A673 (cell line): ENCODE measurements at regions not wholly inside any gene's neighbourhood (a gene's known extent, or its start where the extent isn't known, plus 50 kb on each side); places are given as distances from the start of the nearest gene placed in this dataset.

Experiments used
- BruUV-seq: library from RNA; stranded (reverse); fragments of 400-500 nt; replicated peaks from 2 replicates; lab custom pipeline; 2021; lab: Mats Ljungman, UMichigan
- CTCF ChIA-PET: fragments of 300-600 bp; sonication (Branson Sonifier 250); formaldehyde crosslinking; loops from one replicate; lab custom pipeline; 2022; ENCODE audit warnings: antibody characterized with exemption; lab: Charles Lee
- POLR2A ChIA-PET: fragments of 300-600 bp; sonication (Branson Sonifier 250); formaldehyde crosslinking; loops from one replicate; lab custom pipeline; 2022; ENCODE audit warnings: antibody characterized with exemption; ENCODE audit not compliant: low non-redundant PET; lab: Charles Lee
- DNase-seq: peaks from one replicate; pipeline ENCODE4 v3.0.0-alpha.2; 2015; ENCODE audit warnings: low spot score
- H3K27ac ChIP-seq: fragments of 200-600 bp; sonication (generic); 2 replicates; pipeline ENCODE4 v1.5.1; 2016; ENCODE audit warnings: mixed run types, low read depth, mild to moderate bottlenecking, mixed read lengths, antibody characterized with exemption, low read length; ENCODE audit not compliant: poor library complexity, severe bottlenecking
- H3K27me3 ChIP-seq: fragments of 200-600 bp; sonication (generic); replicated peaks from 2 replicates; pipeline ENCODE4 v1.6.1; 2017; ENCODE audit warnings: mixed run types, low read depth, mild to moderate bottlenecking, mixed read lengths, antibody characterized with exemption, low read length; ENCODE audit not compliant: insufficient read depth, poor library complexity
- H3K36me3 ChIP-seq: fragments of 200-600 bp; sonication (generic); 2 replicates; pipeline ENCODE4 v1.6.1; 2016; ENCODE audit warnings: mixed run types, mild to moderate bottlenecking, mixed read lengths, antibody characterized with exemption, low read length; ENCODE audit not compliant: insufficient read depth, poor library complexity, severe bottlenecking
- H3K4me1 ChIP-seq: fragments of 200-600 bp; sonication (generic); 2 replicates; pipeline ENCODE4 v1.6.1; 2017; ENCODE audit warnings: mixed run types, mild to moderate bottlenecking, mixed read lengths, antibody characterized with exemption, low read length; ENCODE audit not compliant: insufficient read depth, poor library complexity, severe bottlenecking
- H3K4me3 ChIP-seq: fragments of 200-600 bp; sonication (generic); 2 replicates; pipeline ENCODE4 v1.5.1; 2016; ENCODE audit warnings: low read depth, mixed run types, mild to moderate bottlenecking, mixed read lengths, low read length; ENCODE audit not compliant: poor library complexity, severe bottlenecking
- H3K9me3 ChIP-seq: fragments of 200-600 bp; sonication (generic); 2 replicates; pipeline ENCODE4 v1.6.1; 2016; ENCODE audit warnings: mixed run types, low read depth, mild to moderate bottlenecking, mixed read lengths, antibody characterized with exemption, low read length; ENCODE audit not compliant: poor library complexity, severe bottlenecking
- EZH2 ChIP-seq: fragments of 200-600 bp; sonication (generic); IDR thresholded peaks from 2 replicates; pipeline ENCODE4 v1.6.1; 2017; ENCODE audit warnings: borderline replicate concordance, low read depth, mild to moderate bottlenecking, mixed read lengths, antibody characterized with exemption, low read length; ENCODE audit not compliant: poor library complexity, severe bottlenecking
- intact Hi-C: fragments of 100-400 bp; cut with micrococcal nuclease; formaldehyde crosslinking; loops from one replicate; pipeline ENCODE4 v1.10.0; 2022; ENCODE audit not compliant: unreplicated experiment
- TF ChIP-seq, protein P1 (sequence below): fragments of 300-800, 200-600 bp; sonication (generic); conservative IDR thresholded peaks from 2 replicates; pipeline ENCODE4 v1.5.1; 2017; ENCODE audit warnings: low read depth, mild to moderate bottlenecking, antibody characterized with exemption, low read length, moderate library complexity, mixed read lengths

DNA sequence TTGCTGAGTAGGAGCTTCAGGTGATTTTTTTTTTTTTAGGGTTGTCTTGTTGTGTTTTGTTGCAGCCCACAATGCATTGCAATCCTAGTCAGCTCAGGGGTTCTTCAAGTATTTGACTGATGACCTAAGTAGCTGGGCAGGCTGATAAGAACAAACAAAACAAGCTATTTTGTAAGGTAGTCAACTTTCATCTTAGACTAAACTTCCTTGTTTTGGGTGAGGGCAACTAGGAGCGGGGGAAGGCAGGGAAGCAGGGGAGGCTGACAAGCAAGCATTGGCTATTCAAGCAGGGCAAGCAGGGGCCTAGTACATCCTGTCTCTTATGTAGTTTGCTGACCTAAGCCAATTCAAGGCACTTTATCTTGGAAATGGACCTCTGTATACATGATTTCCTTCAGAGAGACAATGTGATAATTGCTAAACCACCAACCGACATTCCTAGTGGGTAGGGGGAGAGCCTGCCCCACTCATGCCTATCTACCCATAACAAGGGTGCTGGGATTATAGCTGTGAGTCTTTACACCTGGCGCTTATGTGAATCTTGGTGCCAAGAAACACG lies 163.3 kb upstream of the PRKCQ start:
- H3K4me3 ChIP-seq: no peak overlapping the region
- peaks cover 49% of the 10 kb centered on the region for H3K4me1 ChIP-seq
- no peak overlapping the region for H3K27ac ChIP-seq
- H3K36me3 ChIP-seq: no peaks in the 10 kb centered on the region
- no peak for DNase-seq
- H3K27me3 ChIP-seq: no peaks in the 10 kb centered on the region
- TF ChIP-seq EZH2: no peak
- TF ChIP-seq, protein P1, sequence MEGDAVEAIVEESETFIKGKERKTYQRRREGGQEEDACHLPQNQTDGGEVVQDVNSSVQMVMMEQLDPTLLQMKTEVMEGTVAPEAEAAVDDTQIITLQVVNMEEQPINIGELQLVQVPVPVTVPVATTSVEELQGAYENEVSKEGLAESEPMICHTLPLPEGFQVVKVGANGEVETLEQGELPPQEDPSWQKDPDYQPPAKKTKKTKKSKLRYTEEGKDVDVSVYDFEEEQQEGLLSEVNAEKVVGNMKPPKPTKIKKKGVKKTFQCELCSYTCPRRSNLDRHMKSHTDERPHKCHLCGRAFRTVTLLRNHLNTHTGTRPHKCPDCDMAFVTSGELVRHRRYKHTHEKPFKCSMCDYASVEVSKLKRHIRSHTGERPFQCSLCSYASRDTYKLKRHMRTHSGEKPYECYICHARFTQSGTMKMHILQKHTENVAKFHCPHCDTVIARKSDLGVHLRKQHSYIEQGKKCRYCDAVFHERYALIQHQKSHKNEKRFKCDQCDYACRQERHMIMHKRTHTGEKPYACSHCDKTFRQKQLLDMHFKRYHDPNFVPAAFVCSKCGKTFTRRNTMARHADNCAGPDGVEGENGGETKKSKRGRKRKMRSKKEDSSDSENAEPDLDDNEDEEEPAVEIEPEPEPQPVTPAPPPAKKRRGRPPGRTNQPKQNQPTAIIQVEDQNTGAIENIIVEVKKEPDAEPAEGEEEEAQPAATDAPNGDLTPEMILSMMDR: no peak
- POLR2A ChIA-PET: no interaction called here
- intact Hi-C loops: loop anchor here (10.0 kb wide), 1 partner anchor 171 kb away; no protein-coding TSS in a partner anchor
- H3K9me3 ChIP-seq: no peaks in the 10 kb centered on the region
- CTCF ChIA-PET: no interaction called here
- BruUV-seq: no TSS peak

DNA sequence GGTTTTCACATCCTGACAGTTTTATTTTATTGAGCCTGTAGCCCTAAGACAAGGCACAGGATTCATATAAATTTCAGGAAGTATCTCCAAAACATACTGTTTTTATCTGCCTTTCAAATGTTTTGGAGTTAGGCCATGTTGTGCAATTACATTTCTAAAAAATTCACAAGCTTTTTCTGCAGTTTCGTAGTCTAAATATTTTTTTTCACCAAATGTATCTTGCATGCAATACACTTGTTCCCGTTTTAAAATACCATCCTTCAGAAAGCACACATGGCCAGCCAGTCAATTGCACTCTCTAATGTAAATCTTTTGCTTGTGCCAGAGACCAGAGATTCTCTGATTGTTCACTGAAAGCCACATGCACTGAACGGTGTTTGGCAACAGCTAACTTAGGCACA lies 161.5 kb upstream of the PRKCQ start:
- H3K9me3 ChIP-seq: no peaks in the 10 kb centered on the region
- H3K4me3 ChIP-seq: no peak overlapping the region
- CTCF ChIA-PET: no interaction called here
- no peaks in the 10 kb centered on the region for H3K27me3 ChIP-seq
- no peak for DNase-seq
- POLR2A ChIA-PET: no interaction called here
- H3K4me1 ChIP-seq: peaks cover 56% of the 10 kb centered on the region
- intact Hi-C loops: loop anchor here (10.0 kb wide), 1 partner anchor 173 kb away; no protein-coding TSS in a partner anchor
- H3K27ac ChIP-seq: peak overlapping the region; percentile 39
- TF ChIP-seq, protein P1: no peak
- no peak for TF ChIP-seq EZH2
- no TSS peak for BruUV-seq
- H3K36me3 ChIP-seq: no peaks in the 10 kb centered on the region

DNA sequence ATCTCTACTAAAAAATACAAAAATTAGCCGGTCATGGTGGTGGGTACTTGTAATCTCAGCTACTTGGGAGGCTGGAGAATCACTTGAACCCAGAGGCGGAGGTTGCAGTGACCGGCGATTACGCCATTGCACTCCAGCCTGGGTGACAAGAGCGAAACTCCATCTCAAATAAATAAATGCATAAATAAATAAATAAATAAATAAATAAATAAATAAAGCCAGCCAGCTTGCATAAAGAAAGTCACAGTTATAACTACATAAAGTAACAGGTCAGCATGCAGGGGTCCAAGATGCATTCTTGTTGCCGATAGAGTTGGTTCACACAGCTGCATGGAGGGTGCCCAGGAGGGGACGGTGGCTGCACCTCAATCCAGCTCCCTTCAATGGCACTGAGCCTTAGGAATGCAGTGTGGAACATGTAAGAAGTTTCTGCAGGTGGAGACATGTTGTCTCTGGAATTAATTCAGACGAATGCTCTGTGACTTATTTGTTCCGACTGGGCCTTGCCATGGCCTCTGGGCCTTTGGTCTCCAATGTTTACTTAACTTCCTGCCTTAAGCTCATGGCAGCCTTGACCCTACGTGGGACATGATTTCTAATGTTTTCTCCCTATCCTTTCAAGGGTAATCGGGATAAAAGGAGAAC lies 159.6 kb upstream of the PRKCQ start:
- Histone ChIP-seq H3K27ac (peak overlapping the region; percentile 45), H3K27me3 (no peaks in the 10 kb centered on the region), H3K4me3 (no peak overlapping the region), H3K9me3 (no peaks in the 10 kb centered on the region), H3K4me1 (peaks cover 56% of the 10 kb centered on the region), H3K36me3 (no peaks in the 10 kb centered on the region)
- TF ChIP-seq, protein P1: no peak
- ChIA-PET CTCF (no interaction called here), POLR2A (no interaction called here)
- no TSS peak for BruUV-seq
- no peak for DNase-seq
- intact Hi-C loops: loop anchor here (10.0 kb wide), 1 partner anchor 175 kb away; no protein-coding TSS in a partner anchor
